ENCODE measurements at regions not wholly inside any gene's neighbourhood (a gene's known extent, or its start where the extent isn't known, plus 50 kb on each side); places are given as distances from the start of the nearest gene placed in this dataset.
"Not testable (repeated sequence)": the region's sequence is repeated elsewhere in the genome, so short reads cannot be mapped to it uniquely, and the experiment has no call there.

- not testable (repeated sequence) for TF ChIP-seq CTCF, POLR2A (IDR thresholded peaks at IDR 0.05)
Measured at GRCh38 chr11:14573539-14574057, 53.4 kb upstream of the PSMA1 start.

All from Peyer's patch (tissue), 4 donors.